ENCODE measurements at regions not wholly inside any gene's neighbourhood (a gene's known extent, or its start where the extent isn't known, plus 50 kb on each side); places are given as distances from the start of the nearest gene placed in this dataset.

DNA sequence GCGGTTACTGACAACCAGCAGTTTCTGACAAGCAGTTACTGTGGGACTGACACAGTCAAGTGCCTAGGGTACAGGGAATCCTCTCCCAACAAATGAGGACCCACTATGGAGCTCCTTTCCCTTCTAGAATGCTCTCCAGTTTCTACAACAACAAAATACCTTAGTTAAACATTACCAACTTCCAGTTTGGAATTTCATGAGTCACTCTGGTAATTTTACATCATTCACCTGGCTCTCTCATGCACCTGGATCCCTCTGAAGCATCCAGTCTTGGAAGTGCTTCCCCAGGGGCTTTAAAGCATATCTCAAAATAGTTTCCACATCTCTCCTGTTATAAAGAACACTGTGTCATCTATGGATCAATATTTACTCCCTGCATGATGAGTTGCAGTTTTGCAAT is 286.7 kb upstream of the SPTLC3 start:
- Histone ChIP-seq H3K4me2 (ENCODE audit: insufficient read depth, insufficient read length, low read length) (no peak overlapping the region), H2BK20ac (ENCODE audit: low read depth, low read length, poor library complexity, severe bottlenecking) (peak overlapping the region; percentile 75), H3K4ac (ENCODE audit: low read depth, low read length) (no peak overlapping the region), H2BK15ac (ENCODE audit: low read depth, low read length) (no peak overlapping the region), H3K4me1 (ENCODE audit: insufficient read depth, low read length) (peaks cover 5% of the 10 kb centered on the region; the same call in 1 of the 2 replicates), H3K9me3 (ENCODE audit: control insufficient read depth, low read depth, low read length) (no peaks in the 10 kb centered on the region), H2AK5ac (ENCODE audit: insufficient read length, low read length) (no peak overlapping the region), H3K56ac (ENCODE audit: insufficient read length, low read depth, low read length) (no peak overlapping the region), H3K23ac (ENCODE audit: insufficient read length, low read depth, low read length) (no peak overlapping the region), H3T11ph (ENCODE audit: low read length) (no peak overlapping the region), H3K27ac (ENCODE audit: insufficient read length, low read depth, low read length) (no peak overlapping the region), H3K18ac (ENCODE audit: insufficient read length, low read depth, low read length) (no peak overlapping the region), H4K5ac (ENCODE audit: insufficient read length, low read depth, low read length) (no peak overlapping the region), H3K23me2 (ENCODE audit: insufficient read length, low read depth, low read length, poor library complexity, severe bottlenecking) (no peaks in the 10 kb centered on the region), H3K9ac (ENCODE audit: extremely low read depth, insufficient read length, low read length) (no peak overlapping the region), H3K27me3 (ENCODE audit: insufficient read depth, low read length) (no peaks in the 10 kb centered on the region), H4K20me1 (ENCODE audit: control insufficient read depth, insufficient read depth, insufficient read length) (no peaks in the 10 kb centered on the region), H2AFZ (ENCODE audit: low read length) (no peak overlapping the region), H4K91ac (ENCODE audit: insufficient read length, low read depth, low read length) (no peak overlapping the region), H2BK120ac (ENCODE audit: low read depth, low read length, poor library complexity, severe bottlenecking) (no peak overlapping the region), H3K79me1 (ENCODE audit: insufficient read depth, low read depth, low read length, poor library complexity, severe bottlenecking) (no peaks in the 10 kb centered on the region), H2BK5ac (ENCODE audit: insufficient read length, low read length) (no peak overlapping the region), H4K8ac (replicated peaks; ENCODE audit: insufficient read length, low read depth, low read length) (no peak overlapping the region), H3K14ac (ENCODE audit: insufficient read depth, low read length) (no peak overlapping the region), H2BK12ac (ENCODE audit: insufficient read length, low read depth, low read length) (no peak overlapping the region), H3K79me2 (ENCODE audit: insufficient read depth, low read length) (no peaks in the 10 kb centered on the region)
- DNase-seq = no peak
- Mint-ChIP-seq H3K4me3 (no peak overlapping the region), H3K27ac (no peak overlapping the region), H3K9me3 (peaks cover 0 to 2% of the 10 kb centered on the region in 2 experiments; a peak in 1 of 5 replicates), H3K27me3 (ENCODE audit: low read depth) (no peaks in the 10 kb centered on the region), H3K4me1 (peaks cover 0 to 5% of the 10 kb centered on the region in 2 experiments; a peak in 1 of 4 replicates), H3K36me3 (ENCODE audit: insufficient read depth in 1 of 3, low read depth in 3 of 3) (0 out of 7 replicates have a peak, but pooled peaks cover 0 to 4% (median 0%) of the 10 kb centered on the region in 3 experiments)
- WGBS (ENCODE audit: extremely low coverage, insufficient read length, low lambda C conversion rate) = no CpG with 5 or more reads among the region's 1 CpG
- TF ChIP-seq, protein P1, sequence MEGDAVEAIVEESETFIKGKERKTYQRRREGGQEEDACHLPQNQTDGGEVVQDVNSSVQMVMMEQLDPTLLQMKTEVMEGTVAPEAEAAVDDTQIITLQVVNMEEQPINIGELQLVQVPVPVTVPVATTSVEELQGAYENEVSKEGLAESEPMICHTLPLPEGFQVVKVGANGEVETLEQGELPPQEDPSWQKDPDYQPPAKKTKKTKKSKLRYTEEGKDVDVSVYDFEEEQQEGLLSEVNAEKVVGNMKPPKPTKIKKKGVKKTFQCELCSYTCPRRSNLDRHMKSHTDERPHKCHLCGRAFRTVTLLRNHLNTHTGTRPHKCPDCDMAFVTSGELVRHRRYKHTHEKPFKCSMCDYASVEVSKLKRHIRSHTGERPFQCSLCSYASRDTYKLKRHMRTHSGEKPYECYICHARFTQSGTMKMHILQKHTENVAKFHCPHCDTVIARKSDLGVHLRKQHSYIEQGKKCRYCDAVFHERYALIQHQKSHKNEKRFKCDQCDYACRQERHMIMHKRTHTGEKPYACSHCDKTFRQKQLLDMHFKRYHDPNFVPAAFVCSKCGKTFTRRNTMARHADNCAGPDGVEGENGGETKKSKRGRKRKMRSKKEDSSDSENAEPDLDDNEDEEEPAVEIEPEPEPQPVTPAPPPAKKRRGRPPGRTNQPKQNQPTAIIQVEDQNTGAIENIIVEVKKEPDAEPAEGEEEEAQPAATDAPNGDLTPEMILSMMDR (conservative IDR thresholded peaks at IDR 0.05) = no peak
